PC-9 (cell line): ENCODE measurements at regions not wholly inside any gene's neighbourhood (a gene's known extent, or its start where the extent isn't known, plus 50 kb on each side); places are given as distances from the start of the nearest gene placed in this dataset.

Experiments
- EZH2 ChIP-seq: fragments of 200-600 bp; sonication (generic); IDR thresholded peaks from 2 replicates; pipeline ENCODE4 v1.8.0; 2017; ENCODE audit warnings: antibody characterized with exemption, low read depth
- TF ChIP-seq, protein P1 (sequence below): fragments of 200-600 bp; sonication (generic); conservative IDR thresholded peaks from 2 replicates; pipeline ENCODE4 v1.6.1; 2017; ENCODE audit warnings: mixed run types, antibody characterized with exemption, mild to moderate bottlenecking, moderate library complexity

DNA sequence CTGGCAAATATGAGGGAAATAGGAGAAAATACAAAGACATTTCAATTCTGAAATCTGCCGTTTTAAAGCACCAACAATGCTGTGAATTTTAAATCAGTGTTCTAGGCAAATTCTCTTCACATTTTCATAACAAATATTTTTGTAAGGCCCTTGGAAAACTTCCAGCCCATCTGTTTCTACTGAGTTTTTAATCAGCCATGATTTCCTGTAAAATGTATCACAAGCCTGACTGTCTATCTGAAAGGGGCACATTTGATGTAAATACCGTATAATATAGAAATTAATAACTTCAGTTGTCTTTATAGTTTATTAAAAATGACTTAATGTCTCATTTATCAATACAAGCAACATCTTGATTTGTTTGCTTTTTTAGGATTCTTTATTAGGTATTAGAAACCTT, 454.7 kb downstream of the PYDC2 start:
- TF ChIP-seq, protein P1, sequence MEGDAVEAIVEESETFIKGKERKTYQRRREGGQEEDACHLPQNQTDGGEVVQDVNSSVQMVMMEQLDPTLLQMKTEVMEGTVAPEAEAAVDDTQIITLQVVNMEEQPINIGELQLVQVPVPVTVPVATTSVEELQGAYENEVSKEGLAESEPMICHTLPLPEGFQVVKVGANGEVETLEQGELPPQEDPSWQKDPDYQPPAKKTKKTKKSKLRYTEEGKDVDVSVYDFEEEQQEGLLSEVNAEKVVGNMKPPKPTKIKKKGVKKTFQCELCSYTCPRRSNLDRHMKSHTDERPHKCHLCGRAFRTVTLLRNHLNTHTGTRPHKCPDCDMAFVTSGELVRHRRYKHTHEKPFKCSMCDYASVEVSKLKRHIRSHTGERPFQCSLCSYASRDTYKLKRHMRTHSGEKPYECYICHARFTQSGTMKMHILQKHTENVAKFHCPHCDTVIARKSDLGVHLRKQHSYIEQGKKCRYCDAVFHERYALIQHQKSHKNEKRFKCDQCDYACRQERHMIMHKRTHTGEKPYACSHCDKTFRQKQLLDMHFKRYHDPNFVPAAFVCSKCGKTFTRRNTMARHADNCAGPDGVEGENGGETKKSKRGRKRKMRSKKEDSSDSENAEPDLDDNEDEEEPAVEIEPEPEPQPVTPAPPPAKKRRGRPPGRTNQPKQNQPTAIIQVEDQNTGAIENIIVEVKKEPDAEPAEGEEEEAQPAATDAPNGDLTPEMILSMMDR, result no peak
- no peak for TF ChIP-seq EZH2
